Peyer's patch (tissue), 4 donors: ENCODE measurements at regions not wholly inside any gene's neighbourhood (a gene's known extent, or its start where the extent isn't known, plus 50 kb on each side); places are given as distances from the start of the nearest gene placed in this dataset.

Experiments
- DNase-seq, 3 donors: peaks; one replicate each; pipeline ENCODE4 v3.0.0-alpha.2; 2017 to 2019
- H3K27ac ChIP-seq, 4 donors: fragments of 200-600 bp; sonication (generic); one replicate each; pipeline ENCODE4 v1.5.1; 2016 to 2019
- H3K27me3 ChIP-seq, 2 donors: fragments of 200-600 bp; sonication (generic); one replicate each; pipeline ENCODE4 v1.5.1; 2019
- H3K36me3 ChIP-seq, 3 donors: fragments of 200-600 bp; sonication (generic); one replicate each; pipeline ENCODE4 v1.5.1; 2016 to 2019
- H3K4me1 ChIP-seq, 4 donors: fragments of 200-600 bp; sonication (generic); one replicate each; pipeline ENCODE4 v1.5.1; 2016 to 2019
- H3K4me3 ChIP-seq, 4 donors: fragments of 200-600 bp; sonication (generic); 1 replicate in 3 of 4; 2 replicates in 1 of 4; pipeline ENCODE4 v1.5.1; 2016 to 2019; ENCODE audit warnings: mild to moderate bottlenecking in 1 of 4
- H3K9me3 ChIP-seq, 4 donors: fragments of 200-600 bp; sonication (generic); one replicate each; pipeline ENCODE4 v1.5.1; 2016 to 2019; ENCODE audit warnings: mild to moderate bottlenecking in 1 of 4
- POLR2A ChIP-seq, 2 donors: fragments of 450-650 bp; IDR thresholded peaks; one replicate each; pipeline ENCODE4 v1.5.1; 2017; ENCODE audit warnings: antibody characterized with exemption in 2 of 2, mild to moderate bottlenecking in 2 of 2, moderate library complexity in 2 of 2
- TF ChIP-seq, protein P1 (sequence below), 6 experiments: fragments of 450-650 bp in 4 of 6; fragments of 200-600 bp in 2 of 6; sonication (generic) in 1 of 6; IDR thresholded peaks; one replicate each; pipeline ENCODE4 v1.5.1; 2017 to 2019; ENCODE audit warnings: antibody characterized with exemption in 6 of 6, mild to moderate bottlenecking in 3 of 6, moderate library complexity in 1 of 6

DNA sequence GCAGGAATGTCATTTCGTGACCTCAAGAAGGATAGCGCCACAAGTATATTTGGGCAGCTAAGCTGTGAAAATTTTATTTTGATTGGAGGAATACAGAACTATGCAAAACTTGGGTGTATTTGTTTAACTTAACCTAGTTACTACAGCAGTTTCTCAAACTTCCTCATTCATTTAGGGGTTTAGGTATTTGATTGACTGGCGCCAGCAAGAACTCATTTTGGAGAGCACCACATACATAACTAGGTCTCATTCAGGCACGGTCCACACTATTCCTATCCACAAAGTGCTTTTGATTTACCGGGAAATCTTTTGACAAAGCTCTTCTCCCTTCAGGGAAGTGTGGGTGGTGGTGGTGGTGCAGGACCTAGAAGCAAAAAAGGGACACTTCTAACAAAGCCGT, 155.1 kb upstream of the NRIP1 start:
- Histone ChIP-seq H3K27ac (no peak overlapping the region), H3K4me1 (no peaks in the 10 kb centered on the region), H3K4me3 (no peak overlapping the region), H3K27me3 (no peaks in the 10 kb centered on the region), H3K36me3 (no peaks in the 10 kb centered on the region), H3K9me3 (no peaks in the 10 kb centered on the region)
- no peak for TF ChIP-seq POLR2A (IDR thresholded peaks at IDR 0.05)
- TF ChIP-seq, protein P1, sequence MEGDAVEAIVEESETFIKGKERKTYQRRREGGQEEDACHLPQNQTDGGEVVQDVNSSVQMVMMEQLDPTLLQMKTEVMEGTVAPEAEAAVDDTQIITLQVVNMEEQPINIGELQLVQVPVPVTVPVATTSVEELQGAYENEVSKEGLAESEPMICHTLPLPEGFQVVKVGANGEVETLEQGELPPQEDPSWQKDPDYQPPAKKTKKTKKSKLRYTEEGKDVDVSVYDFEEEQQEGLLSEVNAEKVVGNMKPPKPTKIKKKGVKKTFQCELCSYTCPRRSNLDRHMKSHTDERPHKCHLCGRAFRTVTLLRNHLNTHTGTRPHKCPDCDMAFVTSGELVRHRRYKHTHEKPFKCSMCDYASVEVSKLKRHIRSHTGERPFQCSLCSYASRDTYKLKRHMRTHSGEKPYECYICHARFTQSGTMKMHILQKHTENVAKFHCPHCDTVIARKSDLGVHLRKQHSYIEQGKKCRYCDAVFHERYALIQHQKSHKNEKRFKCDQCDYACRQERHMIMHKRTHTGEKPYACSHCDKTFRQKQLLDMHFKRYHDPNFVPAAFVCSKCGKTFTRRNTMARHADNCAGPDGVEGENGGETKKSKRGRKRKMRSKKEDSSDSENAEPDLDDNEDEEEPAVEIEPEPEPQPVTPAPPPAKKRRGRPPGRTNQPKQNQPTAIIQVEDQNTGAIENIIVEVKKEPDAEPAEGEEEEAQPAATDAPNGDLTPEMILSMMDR (IDR thresholded peaks at IDR 0.05): no peak
- DNase-seq: no peak

DNA sequence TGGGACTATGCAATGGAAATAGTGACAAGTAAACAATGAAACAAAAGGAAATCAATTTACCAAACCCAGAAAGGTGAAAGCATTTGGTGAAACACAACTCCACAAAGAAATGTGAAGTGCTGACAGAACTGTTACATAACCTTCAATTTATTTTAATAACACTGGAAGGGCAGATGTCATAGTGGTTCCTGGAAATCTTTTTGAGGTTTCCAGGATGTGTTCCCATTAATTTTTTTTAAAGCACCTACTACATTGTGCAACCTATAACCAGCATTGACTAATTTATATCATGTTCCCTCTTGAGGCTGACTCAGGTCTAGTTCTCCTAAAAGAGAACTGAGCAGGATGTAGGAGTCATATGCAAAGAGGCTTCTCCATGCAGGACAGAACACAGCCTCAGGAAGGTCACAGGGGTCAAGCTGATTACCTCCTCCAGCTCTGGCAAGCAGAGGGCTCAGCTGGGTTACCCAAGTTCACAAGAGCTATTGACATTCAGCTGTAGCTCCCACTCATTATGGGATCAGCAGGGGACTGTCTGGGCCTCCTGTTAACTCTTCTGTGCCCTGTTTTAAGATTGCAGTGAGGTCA, 157.1 kb upstream of the NRIP1 start:
- Histone ChIP-seq H3K9me3 (no peaks in the 10 kb centered on the region), H3K27ac (no peak overlapping the region), H3K36me3 (no peaks in the 10 kb centered on the region), H3K4me1 (no peaks in the 10 kb centered on the region), H3K27me3 (no peaks in the 10 kb centered on the region), H3K4me3 (no peak overlapping the region)
- TF ChIP-seq, protein P1 (IDR thresholded peaks at IDR 0.05): no peak
- TF ChIP-seq POLR2A (IDR thresholded peaks at IDR 0.05): no peak
- DNase-seq: no peak

DNA sequence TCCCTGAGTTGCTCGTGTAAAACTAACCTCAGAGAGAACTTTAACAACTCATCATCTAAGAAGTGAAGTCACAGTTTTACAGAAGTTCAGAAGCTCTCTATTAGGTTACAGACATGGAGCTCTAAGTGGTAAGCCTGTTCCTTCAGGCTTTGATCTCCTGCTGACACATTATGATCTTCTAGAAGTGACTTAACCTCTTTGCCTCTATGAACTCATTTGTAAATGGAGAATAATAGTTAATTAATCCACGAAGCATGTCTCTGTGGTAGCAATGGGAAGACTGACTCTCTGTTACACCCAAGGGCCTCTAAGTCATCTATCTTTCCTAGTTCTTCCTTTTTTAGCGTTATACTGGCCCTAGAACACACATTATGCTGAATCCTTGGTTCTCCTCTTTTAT, 157.9 kb upstream of the NRIP1 start:
- H3K4me1 ChIP-seq: no peaks in the 10 kb centered on the region
- H3K36me3 ChIP-seq: no peaks in the 10 kb centered on the region
- no peak overlapping the region for H3K4me3 ChIP-seq
- DNase-seq: no peak
- no peaks in the 10 kb centered on the region for H3K9me3 ChIP-seq
- no peaks in the 10 kb centered on the region for H3K27me3 ChIP-seq
- H3K27ac ChIP-seq: no peak overlapping the region
- TF ChIP-seq, protein P1 (IDR thresholded peaks at IDR 0.05): no peak
- TF ChIP-seq POLR2A (IDR thresholded peaks at IDR 0.05): no peak

DNA sequence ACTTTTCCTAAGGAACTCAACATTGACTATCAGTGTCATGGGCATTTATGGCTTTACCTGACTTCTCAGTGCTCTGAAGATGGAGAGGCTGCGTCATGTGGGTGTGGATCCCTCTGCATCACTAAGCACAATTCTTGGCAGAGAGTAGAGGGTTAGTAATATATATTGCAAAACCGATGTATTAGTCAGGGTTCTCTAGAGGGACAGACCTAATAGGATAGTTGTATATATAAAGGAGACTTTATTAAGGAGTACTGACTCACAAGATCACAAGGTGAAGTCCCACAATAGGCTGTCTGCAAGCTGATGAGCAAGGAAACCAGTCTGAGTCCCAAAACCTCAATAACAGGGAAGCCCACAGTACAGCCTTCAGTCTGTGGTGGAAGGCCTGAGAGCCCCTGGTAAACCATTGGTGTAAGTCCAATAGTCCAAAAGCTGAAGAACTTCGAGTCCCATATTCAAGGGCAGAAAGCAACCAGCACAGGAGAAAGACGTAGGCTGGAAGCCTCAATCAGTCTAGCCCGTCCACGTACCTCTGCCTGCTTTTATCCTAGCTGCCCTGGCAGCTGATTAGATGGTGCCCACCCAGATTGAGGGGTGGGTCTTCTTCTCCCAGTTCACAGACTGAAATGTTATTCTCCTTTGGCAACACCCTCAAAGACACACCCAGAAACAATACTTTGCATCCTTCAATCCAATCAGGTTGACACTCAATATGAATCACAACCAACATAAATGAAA, 159.7 kb upstream of the NRIP1 start:
- no peak for DNase-seq
- Histone ChIP-seq H3K4me3 (no peak overlapping the region), H3K27ac (no peak overlapping the region), H3K36me3 (no peaks in the 10 kb centered on the region), H3K4me1 (no peaks in the 10 kb centered on the region), H3K27me3 (no peaks in the 10 kb centered on the region), H3K9me3 (no peaks in the 10 kb centered on the region)
- TF ChIP-seq POLR2A (IDR thresholded peaks at IDR 0.05): no peak
- TF ChIP-seq, protein P1 (IDR thresholded peaks at IDR 0.05): no peak

GRCh38 chr21:15227919-15228318, 163.1 kb upstream of the NRIP1 start:
- TF ChIP-seq, protein P1 (IDR thresholded peaks at IDR 0.05): no peak
- TF ChIP-seq POLR2A (IDR thresholded peaks at IDR 0.05): no peak
- Histone ChIP-seq H3K27me3 (no peaks in the 10 kb centered on the region), H3K4me3 (no peak overlapping the region), H3K36me3 (no peaks in the 10 kb centered on the region), H3K9me3 (no peaks in the 10 kb centered on the region), H3K4me1 (no peaks in the 10 kb centered on the region), H3K27ac (no peak overlapping the region)
- no peak for DNase-seq
